Activated CD8-positive, alpha-beta memory T cell treated with anti-CD3 and anti-CD28 coated beads, Interleukin-2, amount 50 U/mL, for 4 hours (primary cell): ENCODE measurements at regions not wholly inside any gene's neighbourhood (a gene's known extent, or its start where the extent isn't known, plus 50 kb on each side); places are given as distances from the start of the nearest gene placed in this dataset.

ENCODE experiments used
- DNase-seq: peaks from one replicate; pipeline ENCODE4 v3.0.0-alpha.2; 2020

- no peak for DNase-seq
These were observed 661.2 kb upstream of the TENM3 start for GRCh38 chr4:181581983-181582382.

DNA sequence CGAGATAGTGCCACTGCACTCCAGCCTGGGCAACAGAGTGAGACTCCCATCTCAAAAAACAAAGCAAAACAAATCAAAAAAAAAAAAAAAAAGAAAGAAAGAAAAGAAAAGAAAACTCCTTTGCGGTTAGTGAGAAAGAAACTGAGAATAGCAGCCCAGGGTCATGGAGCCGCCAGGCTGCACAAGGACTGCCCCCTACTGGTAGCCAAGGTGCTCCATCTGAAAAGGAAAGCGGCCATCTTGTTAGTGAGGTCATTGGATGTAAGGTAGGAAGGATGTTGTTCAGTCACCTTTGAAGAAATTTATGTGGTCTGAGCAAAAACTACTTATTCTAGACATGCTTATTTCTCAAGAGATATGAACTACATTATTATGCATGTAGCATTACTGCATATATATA is 660.6 kb upstream of the TENM3 start:
- DNase-seq: no peak

- no peak for DNase-seq
These were observed 654.4 kb upstream of the TENM3 start for GRCh38 chr4:181588733-181589302.

DNA sequence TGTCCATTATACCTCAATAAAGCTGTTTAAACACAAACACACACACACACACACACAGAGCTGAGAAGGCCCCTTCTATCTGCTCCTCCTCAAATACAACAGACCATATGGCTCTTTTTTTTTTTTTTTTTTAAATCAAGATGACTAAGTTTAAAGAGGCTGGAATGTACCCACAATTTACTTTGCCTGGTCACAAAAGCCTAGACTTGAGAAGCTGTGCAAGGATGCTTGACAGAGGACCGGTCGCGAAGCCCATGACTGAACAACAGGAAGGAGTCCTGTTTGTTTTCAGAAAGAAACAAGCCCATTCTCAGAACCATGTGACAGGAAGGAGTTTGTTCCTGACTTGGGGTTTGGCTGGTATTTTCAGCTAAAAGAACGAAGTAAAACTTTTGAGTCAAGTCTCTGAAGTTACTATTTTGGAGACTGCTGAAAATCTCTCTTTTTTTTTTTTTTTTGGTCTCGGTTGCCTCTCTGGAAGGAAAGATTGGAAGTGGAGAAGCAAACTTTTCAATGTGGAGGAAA is 650.9 kb upstream of the TENM3 start:
- DNase-seq: no peak

DNA sequence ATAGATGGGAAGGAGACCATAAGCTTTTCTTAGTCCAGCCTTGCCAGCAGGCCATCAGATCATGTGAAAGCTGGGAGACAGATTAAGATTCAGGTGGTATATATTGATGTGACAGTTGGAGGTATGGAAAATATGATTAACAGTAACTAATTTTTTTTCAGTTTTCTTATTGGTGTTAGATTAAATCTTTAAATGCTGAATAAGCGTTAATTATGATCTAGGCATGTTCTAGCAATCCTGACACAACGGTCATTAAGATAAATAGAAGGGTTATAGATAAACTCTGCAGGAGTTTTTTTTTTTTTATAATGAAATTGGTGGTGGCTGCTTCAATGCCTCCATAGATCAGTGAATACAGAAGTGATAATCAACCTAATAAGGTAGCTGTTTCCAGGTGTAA is 649.5 kb upstream of the TENM3 start:
- DNase-seq: no peak

DNA sequence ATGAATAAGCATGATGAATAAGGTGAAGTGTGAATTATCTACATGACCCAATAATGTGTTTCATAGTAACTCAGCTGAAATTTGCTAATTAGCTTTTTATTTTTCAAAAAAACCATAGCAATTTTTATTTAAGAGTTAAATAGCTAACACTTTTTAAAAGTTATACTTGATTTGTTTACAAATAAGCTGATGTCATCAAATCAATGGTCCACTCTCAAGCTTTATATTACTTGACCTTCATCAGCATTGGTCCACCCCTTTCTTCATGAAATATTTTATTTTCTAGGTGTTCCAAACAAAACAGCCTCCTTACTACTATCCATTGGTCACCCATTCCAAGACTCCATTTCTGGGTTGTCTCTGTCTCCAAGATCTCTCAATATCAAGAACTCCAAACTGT is 649.0 kb upstream of the TENM3 start:
- no peak for DNase-seq

- no peak for DNase-seq
These were observed 647.5 kb upstream of the TENM3 start for GRCh38 chr4:181595716-181596115.

- no peak for DNase-seq
These were observed 645.4 kb upstream of the TENM3 start for GRCh38 chr4:181597766-181598165.

- DNase-seq: no peak
These were observed 644.1 kb upstream of the TENM3 start for GRCh38 chr4:181599134-181599533.

GRCh38 chr4:181601103-181601502 is 642.1 kb upstream of the TENM3 start:
- DNase-seq: no peak

- no peak for DNase-seq
These were observed 638.7 kb upstream of the TENM3 start for GRCh38 chr4:181604546-181604945.

GRCh38 chr4:181606300-181606699 is 636.9 kb upstream of the TENM3 start:
- no peak for DNase-seq

GRCh38 chr4:181608181-181608580 is 635.0 kb upstream of the TENM3 start:
- DNase-seq: no peak

DNA sequence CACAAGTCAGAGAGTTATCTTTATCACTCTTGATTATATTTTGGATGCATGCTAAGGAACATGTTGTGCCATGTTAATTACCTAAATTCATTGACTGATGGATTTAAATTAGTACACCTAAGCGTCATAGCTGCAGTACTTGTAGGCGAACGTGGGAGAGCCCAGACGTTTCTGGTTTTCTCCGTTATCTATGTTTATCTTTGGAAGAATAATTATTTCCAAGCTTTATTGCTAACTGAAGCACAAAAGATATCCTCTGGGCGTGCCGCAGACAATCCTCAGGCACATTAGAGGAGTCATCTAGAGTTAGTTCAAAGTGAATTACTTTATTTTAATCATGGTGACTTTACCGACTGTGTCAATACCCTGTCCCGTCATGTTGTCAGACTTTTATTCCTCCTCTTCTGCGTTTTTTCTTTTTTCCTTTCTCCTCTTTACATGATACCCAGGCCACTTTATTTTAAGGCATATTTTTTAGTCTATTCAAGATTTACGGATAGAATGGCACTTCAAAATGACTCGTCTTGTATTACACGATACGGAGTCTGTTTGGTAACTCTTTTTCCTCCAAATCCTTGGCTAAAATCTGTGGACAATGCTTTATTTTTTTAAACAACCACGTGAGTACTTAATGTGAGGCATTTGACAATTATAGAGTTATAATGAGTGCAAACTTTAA is 632.0 kb upstream of the TENM3 start:
- DNase-seq: no peak

DNA sequence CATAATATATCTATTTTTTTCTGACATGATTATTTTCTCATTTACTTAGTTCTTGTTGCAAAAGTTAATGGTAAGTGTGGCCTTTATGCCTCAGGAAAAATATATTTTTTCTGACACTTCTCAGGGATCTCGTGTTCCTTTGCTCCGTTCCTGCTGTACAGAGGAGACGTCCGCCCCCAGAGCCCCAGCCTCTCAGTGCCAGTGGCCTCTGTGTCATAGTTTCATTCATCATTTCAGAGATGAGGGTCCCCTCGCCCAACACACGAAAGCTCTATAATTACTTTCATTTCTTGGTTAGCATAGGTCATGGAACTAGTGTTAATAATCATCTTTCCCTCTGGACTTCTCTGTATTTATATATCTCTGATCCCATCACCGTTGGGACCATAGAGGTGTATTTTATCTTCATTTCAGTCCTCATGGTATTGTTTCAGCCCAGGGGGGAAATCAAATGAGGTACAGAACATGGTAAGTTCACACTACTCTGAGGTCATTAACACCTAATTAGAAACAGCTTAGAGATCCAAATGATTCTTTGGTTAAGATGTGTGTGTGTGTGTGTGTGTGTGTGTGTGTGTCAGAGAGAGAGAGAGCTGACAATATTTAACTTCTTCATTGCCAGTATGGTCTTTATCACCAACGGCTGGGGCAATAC is 631.1 kb upstream of the TENM3 start:
- DNase-seq: no peak

DNA sequence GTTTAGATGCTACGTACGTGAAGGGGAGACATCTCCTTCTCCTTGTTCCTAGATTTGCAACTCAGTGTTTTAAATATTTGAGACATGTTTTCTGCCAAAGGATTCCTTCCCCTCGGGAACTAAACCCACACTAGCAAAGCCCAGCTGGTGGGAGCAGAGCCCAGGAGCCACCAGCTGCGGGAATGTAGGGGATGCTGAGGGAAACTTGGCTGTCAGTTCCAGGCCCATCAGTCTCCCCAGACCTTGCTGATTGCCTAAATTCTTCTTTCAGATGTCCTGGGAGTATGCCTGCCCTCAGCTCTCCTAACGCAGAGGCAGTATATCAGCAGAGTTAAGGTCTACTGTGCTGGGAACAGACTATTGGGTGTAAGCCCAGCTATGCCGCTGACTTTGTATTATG is 630.0 kb upstream of the TENM3 start:
- DNase-seq: no peak

DNA sequence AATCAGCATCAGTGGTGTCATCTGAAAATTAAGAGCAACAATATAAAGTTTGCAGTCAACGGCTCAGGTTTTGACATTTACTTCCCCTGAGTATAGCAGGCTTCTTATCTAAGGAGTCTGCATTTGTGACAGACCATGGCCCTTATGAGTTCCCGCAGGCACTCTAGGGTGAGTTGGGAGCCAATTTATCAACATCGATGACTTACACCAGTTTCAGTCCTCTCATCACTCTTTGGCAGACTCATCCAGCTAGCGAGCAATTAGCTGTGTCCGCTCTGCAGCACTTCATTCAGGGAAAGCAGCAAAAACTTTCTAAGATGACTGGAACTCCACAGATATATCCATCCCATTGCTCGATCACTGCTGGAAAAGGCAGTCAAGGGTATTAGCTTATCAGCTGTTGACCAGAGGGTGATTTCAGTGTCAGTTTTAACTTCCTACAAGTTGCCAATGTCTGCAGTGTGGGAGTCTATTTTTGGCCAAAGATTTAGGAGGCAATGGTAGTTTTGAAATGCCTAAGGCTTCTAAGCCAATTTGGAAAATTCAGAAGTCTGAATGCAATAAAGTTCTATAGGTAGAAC is 625.1 kb upstream of the TENM3 start:
- no peak for DNase-seq

GRCh38 chr4:181618896-181619295 is 624.3 kb upstream of the TENM3 start:
- DNase-seq: no peak

DNA sequence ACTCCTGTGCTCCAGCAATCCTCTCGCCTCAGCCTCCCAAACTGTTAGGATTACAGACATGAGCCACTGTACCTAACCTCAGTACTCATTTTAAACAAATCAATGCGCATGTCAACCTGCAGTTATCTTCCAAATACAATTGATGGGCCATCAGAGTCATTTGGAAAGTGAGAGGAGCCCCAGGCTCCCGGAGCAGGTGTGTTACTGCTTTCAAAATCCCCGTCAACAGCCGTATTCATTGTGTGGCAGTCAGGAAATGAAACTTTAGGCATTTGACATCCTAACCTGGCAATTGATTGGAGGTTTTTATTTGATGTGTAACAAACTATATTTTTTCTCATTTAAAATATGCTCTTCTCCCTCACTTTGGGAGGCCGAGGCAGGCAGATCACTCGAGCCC is 623.6 kb upstream of the TENM3 start:
- DNase-seq: no peak

DNA sequence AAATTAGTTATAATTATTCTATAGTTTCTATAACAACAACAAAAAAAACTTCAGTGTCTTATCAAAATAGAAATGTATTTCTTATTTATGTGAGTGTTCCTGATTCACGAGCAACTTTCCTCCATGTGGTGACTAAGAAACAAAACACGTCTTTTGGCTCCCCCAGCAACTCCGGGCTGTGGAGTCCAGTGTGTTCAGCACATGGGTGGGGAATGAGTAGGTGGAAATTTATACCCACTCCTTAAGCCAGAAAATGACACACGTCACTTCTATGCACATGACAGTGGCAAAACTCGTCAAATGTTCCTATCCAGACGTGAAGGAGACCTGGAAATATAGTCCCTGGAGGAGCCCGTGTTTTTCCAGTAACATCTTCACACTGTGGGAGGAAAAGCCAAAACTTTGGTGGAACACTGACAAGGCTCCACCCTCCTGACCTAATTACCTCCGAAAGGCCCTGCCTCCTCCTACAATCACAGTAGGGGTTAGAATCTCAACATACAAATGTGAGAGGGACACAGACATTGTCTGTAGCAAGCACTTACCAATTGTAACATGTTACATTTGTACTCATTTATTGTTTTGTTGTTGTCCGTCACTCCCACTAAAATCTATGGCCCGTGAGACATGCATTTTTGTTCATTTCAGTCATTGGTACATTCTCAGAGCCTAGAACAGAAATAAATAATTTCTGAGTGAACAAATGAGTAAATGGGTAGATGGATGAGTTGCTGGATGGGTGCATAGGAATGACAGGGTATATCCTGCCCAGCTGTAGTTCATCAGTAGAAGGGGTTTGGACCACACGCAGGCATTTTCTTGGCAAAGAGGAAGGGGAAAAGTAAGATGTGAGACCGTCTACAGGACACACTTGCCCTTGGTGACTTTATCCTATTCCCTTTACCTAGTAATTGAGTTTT is 605.8 kb upstream of the TENM3 start:
- DNase-seq: no peak

GRCh38 chr4:181643466-181643865 is 599.7 kb upstream of the TENM3 start:
- no peak for DNase-seq

- no peak for DNase-seq
These were observed 597.7 kb upstream of the TENM3 start for GRCh38 chr4:181645489-181645888.

- no peak for DNase-seq
These were observed 596.3 kb upstream of the TENM3 start for GRCh38 chr4:181646864-181647263.
